ENCODE measurements at regions not wholly inside any gene's neighbourhood (a gene's known extent, or its start where the extent isn't known, plus 50 kb on each side); places are given as distances from the start of the nearest gene placed in this dataset.

DNA sequence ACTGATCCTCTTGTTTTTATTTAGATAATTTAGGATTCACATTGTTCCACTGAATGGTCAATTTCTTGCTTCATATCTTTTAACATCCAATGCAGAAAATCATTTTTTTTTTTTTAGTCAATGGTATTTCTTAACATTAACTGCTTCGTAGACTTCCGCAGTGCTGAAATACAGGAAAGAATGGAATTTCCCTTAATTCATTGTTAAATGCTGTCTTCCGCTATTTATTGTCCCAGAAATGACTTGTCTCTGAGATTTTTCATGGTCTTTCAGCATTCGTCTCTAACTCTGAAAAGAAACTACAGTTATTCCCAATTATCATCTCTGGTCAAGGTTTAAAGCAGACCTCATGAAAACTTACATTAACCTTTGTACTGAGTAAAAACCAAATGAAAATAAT lies 1029.1 kb upstream of the MANEA start:
- TF ChIP-seq SIN3A (IDR thresholded peaks at IDR 0.05; ENCODE audit: borderline replicate concordance, insufficient read depth, low read length) (no peak), TAF1 (IDR thresholded peaks at IDR 0.05; ENCODE audit: borderline replicate concordance, insufficient read depth, low read length) (no peak)

Data from PFSK-1 (cell line).